Activated CD8-positive, alpha-beta T cell treated with anti-CD3 and anti-CD28 coated beads, Interleukin-2, amount 10 ng/mL, durations not matched to agents 7 days and 5 days (primary cell): ENCODE measurements at regions not wholly inside any gene's neighbourhood (a gene's known extent, or its start where the extent isn't known, plus 50 kb on each side); places are given as distances from the start of the nearest gene placed in this dataset.

Experiments
- ATAC-seq: fragments of 150-1000 bp; cut with Tn5 transposase; one replicate; pipeline ENCODE4 v1.10.0; 2021; ENCODE audit warnings: moderate library complexity
- CTCF ChIA-PET: fragments of 350-600 bp; sonication (Branson Sonifier 250); formaldehyde crosslinking; loops from one replicate; lab custom pipeline; 2021; ENCODE audit warnings: antibody characterized with exemption; lab: Charles Lee
- POLR2A ChIA-PET: fragments of 350-600 bp; sonication (Branson Sonifier 250); formaldehyde crosslinking; loops from one replicate; lab custom pipeline; 2021; ENCODE audit warnings: antibody characterized with exemption; lab: Charles Lee
- DNase-seq: peaks from one replicate; pipeline ENCODE4 v3.0.0-alpha.2; 2020
- H3K27ac Mint-ChIP-seq: one replicate; pipeline ENCODE4 v1.8.0; 2021; ENCODE audit warnings: mild to moderate bottlenecking, mixed read lengths
- H3K27me3 Mint-ChIP-seq: one replicate; pipeline ENCODE4 v1.8.0; 2021; ENCODE audit warnings: low read depth, mixed read lengths
- H3K36me3 Mint-ChIP-seq: one replicate; pipeline ENCODE4 v1.8.0; 2021; ENCODE audit warnings: low read depth, mixed read lengths
- H3K4me1 Mint-ChIP-seq: one replicate; pipeline ENCODE4 v1.8.0; 2021; ENCODE audit warnings: low read depth, mixed read lengths
- H3K4me3 Mint-ChIP-seq: one replicate; pipeline ENCODE4 v1.8.0; 2021; ENCODE audit warnings: mild to moderate bottlenecking, mixed read lengths
- H3K9me3 Mint-ChIP-seq: one replicate; pipeline ENCODE4 v1.8.0; 2022; ENCODE audit warnings: mixed read lengths; ENCODE audit not compliant: insufficient read depth

- no peaks in the 10 kb centered on the region for H3K4me1 Mint-ChIP-seq
- peaks cover 2% of the 10 kb centered on the region for H3K27me3 Mint-ChIP-seq
- ATAC-seq = no peak
- H3K36me3 Mint-ChIP-seq = no peaks in the 10 kb centered on the region
- ChIA-PET CTCF (interaction anchor here (1.0 kb wide), 1 partner anchor 13 kb away, joined by 3 read pairs; no protein-coding TSS in a partner anchor), POLR2A (no interaction called here)
- no peaks in the 10 kb centered on the region for H3K9me3 Mint-ChIP-seq
- H3K27ac Mint-ChIP-seq = no peak overlapping the region
- no peak for DNase-seq
- no peak overlapping the region for H3K4me3 Mint-ChIP-seq
Measured at GRCh38 chr14:55938249-55938791, 179.9 kb upstream of the PELI2 start.

- H3K4me3 Mint-ChIP-seq = no peak overlapping the region
- H3K9me3 Mint-ChIP-seq = no peaks in the 10 kb centered on the region
- ChIA-PET POLR2A (no interaction called here), CTCF (no interaction called here)
- H3K27me3 Mint-ChIP-seq = peaks cover 4% of the 10 kb centered on the region
- no peak for ATAC-seq
- H3K36me3 Mint-ChIP-seq = no peaks in the 10 kb centered on the region
- H3K27ac Mint-ChIP-seq = no peak overlapping the region
- no peak for DNase-seq
- no peaks in the 10 kb centered on the region for H3K4me1 Mint-ChIP-seq
Measured at GRCh38 chr14:55942076-55942654, 176.0 kb upstream of the PELI2 start.

- Mint-ChIP-seq H3K4me1 (no peaks in the 10 kb centered on the region), H3K4me3 (no peak overlapping the region), H3K27ac (no peak overlapping the region), H3K36me3 (no peaks in the 10 kb centered on the region), H3K9me3 (no peaks in the 10 kb centered on the region), H3K27me3 (peaks cover 3% of the 10 kb centered on the region)
- ChIA-PET POLR2A (no interaction called here), CTCF (no interaction called here)
- ATAC-seq (no peak), DNase-seq (no peak)
Measured at GRCh38 chr14:55942826-55943225, 175.4 kb upstream of the PELI2 start.

GRCh38 chr14:55944757-55945156 lies 173.5 kb upstream of the PELI2 start:
- ChIA-PET CTCF (no interaction called here), POLR2A (no interaction called here)
- Mint-ChIP-seq H3K4me3 (no peak overlapping the region), H3K27me3 (peaks cover 4% of the 10 kb centered on the region), H3K27ac (no peak overlapping the region), H3K4me1 (no peaks in the 10 kb centered on the region), H3K9me3 (no peaks in the 10 kb centered on the region), H3K36me3 (no peaks in the 10 kb centered on the region)
- ATAC-seq (no peak), DNase-seq (no peak)

GRCh38 chr14:55946231-55946630 lies 172.0 kb upstream of the PELI2 start:
- DNase-seq (no peak), ATAC-seq (no peak)
- CTCF ChIA-PET = no interaction called here
- peaks cover 4% of the 10 kb centered on the region for H3K27me3 Mint-ChIP-seq
- H3K9me3 Mint-ChIP-seq = no peaks in the 10 kb centered on the region
- no peaks in the 10 kb centered on the region for H3K4me1 Mint-ChIP-seq
- no peak overlapping the region for H3K27ac Mint-ChIP-seq
- no peaks in the 10 kb centered on the region for H3K36me3 Mint-ChIP-seq
- POLR2A ChIA-PET = no interaction called here
- H3K4me3 Mint-ChIP-seq = no peak overlapping the region

GRCh38 chr14:55948399-55948798 lies 169.8 kb upstream of the PELI2 start:
- ATAC-seq (no peak), DNase-seq (no peak)
- Mint-ChIP-seq H3K27ac (no peak overlapping the region), H3K36me3 (no peaks in the 10 kb centered on the region), H3K4me1 (no peaks in the 10 kb centered on the region), H3K4me3 (no peak overlapping the region), H3K27me3 (peaks cover 4% of the 10 kb centered on the region), H3K9me3 (no peaks in the 10 kb centered on the region)
- CTCF ChIA-PET = no interaction called here
- POLR2A ChIA-PET = no interaction called here

- no peak for ATAC-seq
- no peak for DNase-seq
- no peak overlapping the region for H3K4me3 Mint-ChIP-seq
- H3K9me3 Mint-ChIP-seq = no peaks in the 10 kb centered on the region
- ChIA-PET POLR2A (no interaction called here), CTCF (no interaction called here)
- H3K27ac Mint-ChIP-seq = no peak overlapping the region
- H3K27me3 Mint-ChIP-seq = peaks cover 2% of the 10 kb centered on the region
- no peaks in the 10 kb centered on the region for H3K4me1 Mint-ChIP-seq
- no peaks in the 10 kb centered on the region for H3K36me3 Mint-ChIP-seq
Measured at GRCh38 chr14:55949708-55950107, 168.5 kb upstream of the PELI2 start.

- no peaks in the 10 kb centered on the region for H3K9me3 Mint-ChIP-seq
- ChIA-PET POLR2A (no interaction called here), CTCF (no interaction called here)
- no peak overlapping the region for H3K4me3 Mint-ChIP-seq
- no peaks in the 10 kb centered on the region for H3K4me1 Mint-ChIP-seq
- no peak for ATAC-seq
- no peak for DNase-seq
- peaks cover 2% of the 10 kb centered on the region for H3K27me3 Mint-ChIP-seq
- no peaks in the 10 kb centered on the region for H3K36me3 Mint-ChIP-seq
- no peak overlapping the region for H3K27ac Mint-ChIP-seq
Measured at GRCh38 chr14:55950135-55950534, 168.1 kb upstream of the PELI2 start.

- Mint-ChIP-seq H3K9me3 (no peaks in the 10 kb centered on the region), H3K4me1 (no peaks in the 10 kb centered on the region), H3K27me3 (peaks cover 5% of the 10 kb centered on the region), H3K27ac (no peak overlapping the region), H3K4me3 (no peak overlapping the region), H3K36me3 (no peaks in the 10 kb centered on the region)
- ChIA-PET CTCF (interaction anchor here (0.6 kb wide), 1 partner anchor 14 kb away, joined by 3 read pairs; no protein-coding TSS in a partner anchor), POLR2A (no interaction called here)
- no peak for DNase-seq
- ATAC-seq = no peak
Measured at GRCh38 chr14:55951341-55952206, 166.6 kb upstream of the PELI2 start.

GRCh38 chr14:55954108-55954507 lies 164.1 kb upstream of the PELI2 start:
- Mint-ChIP-seq H3K4me1 (no peaks in the 10 kb centered on the region), H3K36me3 (no peaks in the 10 kb centered on the region), H3K9me3 (no peaks in the 10 kb centered on the region), H3K27ac (no peak overlapping the region), H3K4me3 (no peak overlapping the region), H3K27me3 (peaks cover 7% of the 10 kb centered on the region)
- ATAC-seq = no peak
- ChIA-PET POLR2A (no interaction called here), CTCF (interaction anchor here (0.8 kb wide), 1 partner anchor 386 kb away, joined by 3 read pairs; no protein-coding TSS in a partner anchor)
- DNase-seq = no peak

GRCh38 chr14:55955175-55955574 lies 163.0 kb upstream of the PELI2 start:
- POLR2A ChIA-PET = no interaction called here
- no peak overlapping the region for H3K4me3 Mint-ChIP-seq
- ATAC-seq (no peak), DNase-seq (no peak)
- no peaks in the 10 kb centered on the region for H3K9me3 Mint-ChIP-seq
- H3K36me3 Mint-ChIP-seq = no peaks in the 10 kb centered on the region
- peaks cover 8% of the 10 kb centered on the region for H3K27me3 Mint-ChIP-seq
- CTCF ChIA-PET = no interaction called here
- H3K27ac Mint-ChIP-seq = no peak overlapping the region
- H3K4me1 Mint-ChIP-seq = no peaks in the 10 kb centered on the region

- H3K4me3 Mint-ChIP-seq = no peak overlapping the region
- CTCF ChIA-PET = no interaction called here
- POLR2A ChIA-PET = no interaction called here
Measured at GRCh38 chr14:55957950-55958349, 160.3 kb upstream of the PELI2 start.

More at GRCh38 chr14:55957950-55958349, 160.3 kb upstream of the PELI2 start:
- ATAC-seq (no peak), DNase-seq (no peak)
- H3K27ac Mint-ChIP-seq = no peak overlapping the region
- no peaks in the 10 kb centered on the region for H3K4me1 Mint-ChIP-seq
- H3K36me3 Mint-ChIP-seq = no peaks in the 10 kb centered on the region
- H3K9me3 Mint-ChIP-seq = no peaks in the 10 kb centered on the region
- peaks cover 21% of the 10 kb centered on the region for H3K27me3 Mint-ChIP-seq
